Activated CD8-positive, alpha-beta memory T cell treated with anti-CD3 and anti-CD28 coated beads, Interleukin-2, amount 50 U/mL, for 1 hour (primary cell): ENCODE measurements at regions not wholly inside any gene's neighbourhood (a gene's known extent, or its start where the extent isn't known, plus 50 kb on each side); places are given as distances from the start of the nearest gene placed in this dataset.

Experiments used
- DNase-seq: peaks from one replicate; pipeline ENCODE4 v3.0.0-alpha.2; 2020; ENCODE audit errors: extremely low read depth

GRCh38 chr16:85291302-85292148 lies 179.3 kb upstream of the CIBAR2 start:
- no peak for DNase-seq

- no peak for DNase-seq
Observed at GRCh38 chr16:85293458-85293857, 181.2 kb upstream of the CIBAR2 start.

GRCh38 chr16:85293904-85294642 lies 181.8 kb upstream of the CIBAR2 start:
- no peak for DNase-seq

GRCh38 chr16:85294810-85295508 lies 182.7 kb upstream of the CIBAR2 start:
- no peak for DNase-seq

GRCh38 chr16:85296859-85297660 lies 184.8 kb upstream of the CIBAR2 start:
- no peak for DNase-seq

- DNase-seq = no peak
Observed at GRCh38 chr16:85297881-85298280, 185.6 kb upstream of the CIBAR2 start.

- DNase-seq = no peak
Observed at GRCh38 chr16:85300406-85300968, 188.2 kb upstream of the CIBAR2 start.

GRCh38 chr16:85301231-85301630 lies 189.0 kb upstream of the CIBAR2 start:
- DNase-seq = no peak

- DNase-seq = no peak
Observed at GRCh38 chr16:85302018-85302847, 190.0 kb upstream of the CIBAR2 start.

GRCh38 chr16:85302848-85303353 lies 190.6 kb upstream of the CIBAR2 start:
- no peak for DNase-seq

GRCh38 chr16:85303354-85303883 lies 191.1 kb upstream of the CIBAR2 start:
- DNase-seq = peak; percentile 16

- no peak for DNase-seq
Observed at GRCh38 chr16:85304337-85304736, 192.1 kb upstream of the CIBAR2 start.

- DNase-seq = peak; percentile 51
Observed at GRCh38 chr16:85306071-85306792, 194.0 kb upstream of the CIBAR2 start.

GRCh38 chr16:85306793-85307551 lies 194.7 kb upstream of the CIBAR2 start:
- no peak for DNase-seq

GRCh38 chr16:85307552-85308364 lies 195.5 kb upstream of the CIBAR2 start:
- no peak for DNase-seq

GRCh38 chr16:85308611-85309540 lies 196.6 kb upstream of the CIBAR2 start:
- DNase-seq = no peak
